GM23338 (cell line): ENCODE measurements at regions not wholly inside any gene's neighbourhood (a gene's known extent, or its start where the extent isn't known, plus 50 kb on each side); places are given as distances from the start of the nearest gene placed in this dataset. TPM values are rescaled to one million over a fixed set of nuclear protein-coding genes. Genes with fewer than 3 reads are reported as not detected.

Source experiments
- EZH2 ChIP-seq: fragments of 200-600 bp; sonication (generic); IDR thresholded peaks from one replicate; pipeline ENCODE4 v1.8.0; 2017; ENCODE audit warnings: antibody characterized with exemption, mild to moderate bottlenecking, low read depth; ENCODE audit not compliant: unreplicated experiment
- EZH2phosphoT487 ChIP-seq: fragments of 200-600 bp; sonication (generic); IDR thresholded peaks from one replicate; pipeline ENCODE4 v1.8.1; 2018; ENCODE audit warnings: antibody characterized with exemption; ENCODE audit not compliant: unreplicated experiment
- NANOG ChIP-seq: IDR thresholded peaks from 2 replicates; pipeline ENCODE4 v1.6.1; 2016; ENCODE audit warnings: antibody characterized with exemption, borderline replicate concordance
- REST ChIP-seq: IDR thresholded peaks from one replicate; pipeline ENCODE4 v1.6.1; 2018; ENCODE audit warnings: antibody characterized with exemption; ENCODE audit not compliant: unreplicated experiment
- ZNF331 ChIP-seq: fragments of 250-450 bp; sonication (Bioruptor Pico); IDR thresholded peaks from 2 replicates; pipeline ENCODE4 v1.5.0; 2020; ENCODE audit warnings: low read depth, mild to moderate bottlenecking, moderate library complexity
- ZNF462 ChIP-seq: fragments of 250-450 bp; sonication (Bioruptor Pico); IDR thresholded peaks from 2 replicates; pipeline ENCODE4 v1.5.0; 2020; ENCODE audit warnings: mild to moderate bottlenecking, moderate library complexity
- small RNA-seq: library from RNA; depleted of rRNA; stranded (forward); fragments of <200 nt; gene quantifications from one replicate; pipeline ENCODE3, GENCODE V24; 2014; ENCODE audit warnings: low replicate concordance

- TF ChIP-seq ZNF462 (CRISPR knock-in tag), result no peak
- TF ChIP-seq EZH2phosphoT487, result no peak
- no peak for TF ChIP-seq ZNF331
- no peak for TF ChIP-seq REST
- TF ChIP-seq NANOG, result no peak
- no peak for TF ChIP-seq EZH2
These were observed 690.0 kb downstream of the ARHGAP15 start (continued) for GRCh38 chr2:143819190-143819735.

Small RNA genes in the stretch of these regions (small RNA-seq; reads per million reads assigned to genes)
- gene RF00019, result not detected
